ENCODE measurements at regions not wholly inside any gene's neighbourhood (a gene's known extent, or its start where the extent isn't known, plus 50 kb on each side); places are given as distances from the start of the nearest gene placed in this dataset.

DNA sequence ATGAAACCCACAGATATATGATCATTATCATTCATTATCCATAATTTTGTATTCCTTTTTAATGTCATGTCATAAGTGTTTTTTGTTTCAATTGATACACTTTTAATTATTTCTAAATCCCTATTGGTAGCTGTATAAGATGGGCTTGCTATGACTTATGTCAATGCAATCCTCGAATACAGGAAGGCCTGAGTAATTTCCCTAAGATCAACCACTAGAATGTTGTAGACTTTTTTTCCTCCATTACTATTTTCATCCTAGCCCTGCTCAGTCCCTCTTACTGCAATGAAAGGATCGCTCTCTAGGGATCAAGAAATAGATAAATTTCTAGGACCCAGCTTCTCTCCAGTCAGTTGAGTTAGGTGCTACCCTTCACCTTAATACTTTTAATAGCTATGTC is 186.3 kb downstream of the KCNE4 start:
- TF ChIP-seq, protein P1, sequence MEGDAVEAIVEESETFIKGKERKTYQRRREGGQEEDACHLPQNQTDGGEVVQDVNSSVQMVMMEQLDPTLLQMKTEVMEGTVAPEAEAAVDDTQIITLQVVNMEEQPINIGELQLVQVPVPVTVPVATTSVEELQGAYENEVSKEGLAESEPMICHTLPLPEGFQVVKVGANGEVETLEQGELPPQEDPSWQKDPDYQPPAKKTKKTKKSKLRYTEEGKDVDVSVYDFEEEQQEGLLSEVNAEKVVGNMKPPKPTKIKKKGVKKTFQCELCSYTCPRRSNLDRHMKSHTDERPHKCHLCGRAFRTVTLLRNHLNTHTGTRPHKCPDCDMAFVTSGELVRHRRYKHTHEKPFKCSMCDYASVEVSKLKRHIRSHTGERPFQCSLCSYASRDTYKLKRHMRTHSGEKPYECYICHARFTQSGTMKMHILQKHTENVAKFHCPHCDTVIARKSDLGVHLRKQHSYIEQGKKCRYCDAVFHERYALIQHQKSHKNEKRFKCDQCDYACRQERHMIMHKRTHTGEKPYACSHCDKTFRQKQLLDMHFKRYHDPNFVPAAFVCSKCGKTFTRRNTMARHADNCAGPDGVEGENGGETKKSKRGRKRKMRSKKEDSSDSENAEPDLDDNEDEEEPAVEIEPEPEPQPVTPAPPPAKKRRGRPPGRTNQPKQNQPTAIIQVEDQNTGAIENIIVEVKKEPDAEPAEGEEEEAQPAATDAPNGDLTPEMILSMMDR (IDR thresholded peaks at IDR 0.05) = no peak
- DNase-seq = no peak
- Histone ChIP-seq H3K27ac (no peak overlapping the region), H3K4me1 (no peaks in the 10 kb centered on the region), H3K9me3 (no peaks in the 10 kb centered on the region), H3K36me3 (no peaks in the 10 kb centered on the region), H3K4me3 (no peak overlapping the region), H3K27me3 (no peaks in the 10 kb centered on the region)
- intact Hi-C loops (cut with DNase I; ENCODE audit: low total_unique reads) = no loop called here

- no peak overlapping the region for H3K27ac ChIP-seq
- intact Hi-C loops (cut with DNase I; ENCODE audit: low total_unique reads) = no loop called here
These were observed 191.2 kb downstream of the KCNE4 start for GRCh38 chr2:223243233-223243632.

GRCh38 chr2:223247136-223247535 is 195.1 kb downstream of the KCNE4 start:
- no peaks in the 10 kb centered on the region for H3K27me3 ChIP-seq
- DNase-seq = no peak
- TF ChIP-seq, protein P1 (IDR thresholded peaks at IDR 0.05) = peak in 1 of 2 experiments; percentile 32
- no peak overlapping the region for H3K4me3 ChIP-seq
- intact Hi-C loops (cut with DNase I; ENCODE audit: low total_unique reads) = no loop called here
- H3K4me1 ChIP-seq = no peaks in the 10 kb centered on the region
- no peak overlapping the region for H3K27ac ChIP-seq
- no peaks in the 10 kb centered on the region for H3K9me3 ChIP-seq
- no peaks in the 10 kb centered on the region for H3K36me3 ChIP-seq

More at GRCh38 chr2:223243233-223243632, 191.2 kb downstream of the KCNE4 start:
- TF ChIP-seq, protein P1 (IDR thresholded peaks at IDR 0.05) = no peak
- no peaks in the 10 kb centered on the region for H3K4me1 ChIP-seq
- H3K36me3 ChIP-seq = no peaks in the 10 kb centered on the region
- H3K27me3 ChIP-seq = no peaks in the 10 kb centered on the region
- no peak for DNase-seq
- H3K9me3 ChIP-seq = no peaks in the 10 kb centered on the region
- no peak overlapping the region for H3K4me3 ChIP-seq

DNA sequence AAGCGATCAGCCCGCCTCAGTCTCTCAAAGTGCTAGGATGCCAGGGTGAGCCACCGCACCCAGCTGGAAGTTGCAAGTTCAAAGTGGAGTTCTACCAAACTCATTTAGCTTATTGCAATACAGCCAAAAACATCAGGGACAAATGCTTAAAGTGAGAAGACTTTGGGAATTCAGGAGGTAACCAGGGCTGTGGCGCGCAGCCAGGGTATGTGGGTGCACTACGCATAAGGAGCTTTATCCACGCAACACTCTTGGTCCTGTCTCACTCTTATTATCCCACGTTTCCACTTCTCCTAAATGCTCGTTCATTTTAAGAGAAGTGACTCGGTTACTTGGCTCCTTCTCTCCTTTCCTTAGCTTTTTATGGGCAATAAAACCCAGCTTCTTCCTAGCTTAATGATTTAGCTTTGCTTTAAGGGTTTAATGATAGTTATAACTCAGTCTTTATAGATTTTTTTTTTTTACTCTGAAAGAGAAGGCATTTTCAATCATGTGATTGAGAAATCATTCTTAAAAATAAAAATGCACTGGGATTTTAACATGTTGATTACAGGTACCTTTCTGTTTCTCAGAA is 199.8 kb downstream of the KCNE4 start:
- Histone ChIP-seq H3K27me3 (no peaks in the 10 kb centered on the region), H3K4me1 (no peaks in the 10 kb centered on the region), H3K36me3 (no peaks in the 10 kb centered on the region), H3K9me3 (peaks cover 0 to 12% (median 0%) of the 10 kb centered on the region in 3 donors), H3K27ac (no peak overlapping the region), H3K4me3 (no peak overlapping the region)
- no peak for DNase-seq
- TF ChIP-seq, protein P1 (IDR thresholded peaks at IDR 0.05) = no peak
- intact Hi-C loops (cut with DNase I; ENCODE audit: low total_unique reads) = no loop called here

DNA sequence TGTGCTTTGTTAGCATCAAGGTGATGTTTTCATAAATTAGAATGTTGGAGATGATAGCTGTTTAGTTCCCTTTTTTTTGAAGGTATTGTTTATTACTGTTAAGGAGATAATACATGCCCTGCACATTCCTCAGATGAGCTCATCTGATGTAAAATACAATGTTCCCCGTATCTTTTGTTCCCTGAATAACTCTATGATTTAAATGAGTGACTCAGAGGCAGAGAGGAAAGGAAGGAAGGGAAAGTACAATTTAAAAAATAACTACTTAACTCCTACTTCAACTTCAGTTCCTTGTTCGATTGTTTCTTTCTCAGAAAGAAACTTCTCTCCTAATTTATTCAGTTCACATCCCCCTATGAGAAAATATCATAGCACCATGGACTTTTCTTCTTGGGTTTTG is 208.7 kb downstream of the KCNE4 start:
- Histone ChIP-seq H3K36me3 (no peaks in the 10 kb centered on the region), H3K9me3 (peaks cover 0 to 18% (median 4%) of the 10 kb centered on the region in 3 donors), H3K27ac (no peak overlapping the region), H3K27me3 (no peaks in the 10 kb centered on the region), H3K4me1 (no peaks in the 10 kb centered on the region), H3K4me3 (no peak overlapping the region)
- DNase-seq = no peak
- TF ChIP-seq, protein P1 (IDR thresholded peaks at IDR 0.05) = no peak
- intact Hi-C loops (cut with DNase I; ENCODE audit: low total_unique reads) = no loop called here

DNA sequence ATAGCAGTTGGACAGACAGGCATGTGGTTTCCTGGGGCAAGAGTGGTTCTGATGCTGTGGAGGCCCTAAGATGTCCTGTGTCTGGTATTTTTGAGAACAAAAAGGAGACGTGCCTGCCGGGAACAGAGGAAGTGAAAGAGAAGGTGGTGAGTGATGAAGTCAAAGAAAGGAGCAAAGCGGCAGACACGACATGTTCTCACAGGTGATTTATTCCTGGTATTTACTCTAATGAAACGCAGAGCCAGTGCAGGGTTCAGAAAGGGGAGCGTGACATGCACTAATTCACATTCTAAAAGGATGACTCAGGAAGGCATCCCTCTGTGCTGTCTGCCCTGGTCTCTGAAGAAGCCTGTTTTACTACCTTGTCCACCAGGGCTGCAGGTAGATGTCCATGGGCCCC is 211.0 kb downstream of the KCNE4 start:
- Histone ChIP-seq H3K27me3 (no peaks in the 10 kb centered on the region), H3K36me3 (no peaks in the 10 kb centered on the region), H3K9me3 (peaks cover 0 to 7% (median 4%) of the 10 kb centered on the region in 3 donors), H3K27ac (no peak overlapping the region), H3K4me3 (no peak overlapping the region), H3K4me1 (no peaks in the 10 kb centered on the region)
- TF ChIP-seq, protein P1 (IDR thresholded peaks at IDR 0.05) = no peak
- intact Hi-C loops (cut with DNase I; ENCODE audit: low total_unique reads) = no loop called here
- DNase-seq = no peak
